OCI-LY1 (cell line): ENCODE measurements at regions not wholly inside any gene's neighbourhood (a gene's known extent, or its start where the extent isn't known, plus 50 kb on each side); places are given as distances from the start of the nearest gene placed in this dataset.

ENCODE experiments used
- CTCF ChIP-seq: fragments of 200-600 bp; sonication (generic), shearing (Covaris generic); IDR thresholded peaks from 2 replicates; pipeline ENCODE4 v1.5.1; 2017; ENCODE audit warnings: mild to moderate bottlenecking, antibody characterized with exemption, low read length, moderate library complexity, mixed read lengths
- EZH2 ChIP-seq: fragments of 200-600 bp; sonication (generic), shearing (Covaris generic); IDR thresholded peaks from 2 replicates; pipeline ENCODE4 v1.8.0; 2017; ENCODE audit warnings: borderline replicate concordance, mixed run types, mild to moderate bottlenecking, antibody characterized with exemption, low read length, moderate library complexity, mixed read lengths

- TF ChIP-seq EZH2 (no peak), CTCF (no peak)
Observed at GRCh38 chr3:69541711-69542088, 155.8 kb upstream of the FRMD4B start.
